ENCODE measurements at regions not wholly inside any gene's neighbourhood (a gene's known extent, or its start where the extent isn't known, plus 50 kb on each side); places are given as distances from the start of the nearest gene placed in this dataset.

GRCh38 chr20:6228302-6228843, 105.5 kb upstream of the FERMT1 start:
- no peaks in the 10 kb centered on the region for H3K79me2 ChIP-seq (ENCODE audit: insufficient read depth, low read length)
- Mint-ChIP-seq H3K4me1 (no peaks in the 10 kb centered on the region), H3K36me3 (ENCODE audit: insufficient read depth in 1 of 3, low read depth in 3 of 3) (peaks cover 0 to 5% (median 2%) of the 10 kb centered on the region in 3 experiments; a peak in 2 of 7 replicates), H3K27ac (no peak overlapping the region), H3K27me3 (ENCODE audit: low read depth) (peaks cover 1% of the 10 kb centered on the region; the same call in 1 of the 2 replicates), H3K4me3 (no peak overlapping the region), H3K9me3 (peaks cover under 1 to 6% of the 10 kb centered on the region in 2 experiments; a peak in 4 of 5 replicates)
- H3T11ph ChIP-seq (ENCODE audit: low read length): no peak overlapping the region
- no peak overlapping the region for H3K14ac ChIP-seq (ENCODE audit: insufficient read depth, low read length)
- H4K8ac ChIP-seq (replicated peaks; ENCODE audit: insufficient read length, low read depth, low read length): no peak overlapping the region
- no peak overlapping the region for H2BK12ac ChIP-seq (ENCODE audit: insufficient read length, low read depth, low read length)
- H4K5ac ChIP-seq (ENCODE audit: insufficient read length, low read depth, low read length): no peak overlapping the region
- no CpG with 5 or more reads among the region's 2 CpGs for WGBS (ENCODE audit: extremely low coverage, insufficient read length, low lambda C conversion rate)
- no peak overlapping the region for H2BK120ac ChIP-seq (ENCODE audit: low read depth, low read length, poor library complexity, severe bottlenecking)
- H3K23me2 ChIP-seq (ENCODE audit: insufficient read length, low read depth, low read length, poor library complexity, severe bottlenecking): no peaks in the 10 kb centered on the region
- no peak overlapping the region for H3K27ac ChIP-seq (ENCODE audit: insufficient read length, low read depth, low read length)
- H3K79me1 ChIP-seq (ENCODE audit: insufficient read depth, low read depth, low read length, poor library complexity, severe bottlenecking): no peaks in the 10 kb centered on the region
- no peak overlapping the region for H3K23ac ChIP-seq (ENCODE audit: insufficient read length, low read depth, low read length)
- H2BK5ac ChIP-seq (ENCODE audit: insufficient read length, low read length): no peak overlapping the region
- no peaks in the 10 kb centered on the region for H4K20me1 ChIP-seq (ENCODE audit: control insufficient read depth, insufficient read depth, insufficient read length)
- no peak overlapping the region for H3K9ac ChIP-seq (ENCODE audit: extremely low read depth, insufficient read length, low read length)
- no peak overlapping the region for H4K91ac ChIP-seq (ENCODE audit: insufficient read length, low read depth, low read length)
- TF ChIP-seq CTCF (conservative IDR thresholded peaks at IDR 0.05): no peak
- DNase-seq: no peak
- no peaks in the 10 kb centered on the region for H3K9me3 ChIP-seq (ENCODE audit: control insufficient read depth, low read depth, low read length)
- H2BK15ac ChIP-seq (ENCODE audit: low read depth, low read length): no peak overlapping the region
- H3K4me1 ChIP-seq (ENCODE audit: insufficient read depth, low read length): no peaks in the 10 kb centered on the region
- no peak overlapping the region for H3K4me2 ChIP-seq (ENCODE audit: insufficient read depth, insufficient read length, low read length)
- no peak overlapping the region for H2BK20ac ChIP-seq (ENCODE audit: low read depth, low read length, poor library complexity, severe bottlenecking)
- no peak overlapping the region for H2AFZ ChIP-seq (ENCODE audit: low read length)
- no peak overlapping the region for H3K18ac ChIP-seq (ENCODE audit: insufficient read length, low read depth, low read length)
- no peak overlapping the region for H2AK5ac ChIP-seq (ENCODE audit: insufficient read length, low read length)
- no peaks in the 10 kb centered on the region for H3K27me3 ChIP-seq (ENCODE audit: insufficient read depth, low read length)
- H3K56ac ChIP-seq (ENCODE audit: insufficient read length, low read depth, low read length): no peak overlapping the region
- H3K4ac ChIP-seq (ENCODE audit: low read depth, low read length): no peak overlapping the region

Measured in H9 (cell line).